Medulla oblongata (tissue), 1 donor: ENCODE measurements at regions not wholly inside any gene's neighbourhood (a gene's known extent, or its start where the extent isn't known, plus 50 kb on each side); places are given as distances from the start of the nearest gene placed in this dataset.
"Not testable (repeated sequence)": the region's sequence is repeated elsewhere in the genome, so short reads cannot be mapped to it uniquely, and the experiment has no call there.

ENCODE experiments used
- DNase-seq: peaks from one replicate; pipeline ENCODE4 v3.0.0-alpha.2; 2015; ENCODE audit errors: extremely low spot score

DNA sequence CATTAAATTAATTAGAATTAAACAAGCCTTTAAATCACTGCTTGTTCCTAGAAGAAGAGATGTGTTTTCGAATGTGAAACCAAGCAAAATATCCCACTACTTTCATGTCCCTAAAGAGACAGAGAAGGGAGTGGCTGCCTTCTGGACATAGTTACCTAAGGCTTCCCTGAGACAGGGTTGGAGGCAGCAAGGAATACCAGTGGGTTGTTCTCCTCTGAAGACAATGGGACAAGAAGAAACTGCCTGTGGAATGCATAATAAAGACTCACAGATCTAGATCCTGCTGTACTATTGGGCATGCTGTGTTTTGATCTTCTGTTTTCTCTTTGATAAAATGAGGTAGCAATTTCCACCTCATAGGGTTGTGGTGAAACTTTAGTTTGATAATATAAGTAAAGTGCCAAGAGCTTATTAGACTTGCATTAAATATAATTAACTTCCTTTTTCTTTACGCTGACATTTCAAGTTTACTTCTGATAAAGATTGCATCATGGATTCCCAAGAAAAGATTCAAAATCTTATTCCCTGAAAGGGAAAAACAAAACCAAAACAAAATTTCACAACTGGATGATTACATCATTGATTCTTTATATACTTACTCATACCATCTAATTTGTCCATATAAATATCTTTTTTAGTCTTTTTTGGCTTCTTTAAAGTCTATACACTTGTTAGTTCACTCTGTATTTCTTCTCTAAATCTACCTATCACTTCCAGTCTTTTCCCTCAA lies 621.3 kb downstream of the ETS1 start:
- DNase-seq = no peak

- no peak for DNase-seq
These were observed 624.9 kb downstream of the ETS1 start for GRCh38 chr11:127962416-127962815.

- DNase-seq = no peak
These were observed 637.2 kb downstream of the ETS1 start for GRCh38 chr11:127950162-127950561.

DNA sequence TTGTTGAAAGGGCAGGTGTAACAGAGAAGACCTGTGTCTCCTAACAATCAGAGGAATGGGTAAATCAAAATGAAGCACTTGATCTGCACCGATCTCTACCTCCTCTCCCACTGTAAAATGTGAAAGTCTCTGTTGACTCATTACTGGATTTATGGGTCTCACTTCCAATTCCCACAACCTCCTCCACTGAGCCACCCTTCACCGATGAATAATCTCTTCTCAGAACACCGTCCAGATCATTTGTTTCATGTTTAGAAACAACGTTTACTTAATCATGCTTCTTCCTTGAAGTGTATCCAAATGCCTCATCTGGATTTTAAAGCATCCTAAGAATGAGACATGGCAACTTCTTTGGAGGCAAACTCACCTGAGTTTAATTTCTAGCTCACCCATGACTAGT lies 643.6 kb downstream of the ETS1 start:
- DNase-seq = no peak

GRCh38 chr11:127943152-127943551 lies 644.2 kb downstream of the ETS1 start:
- DNase-seq = no peak

GRCh38 chr11:127941554-127941953 lies 645.8 kb downstream of the ETS1 start:
- not testable (repeated sequence) for DNase-seq

DNA sequence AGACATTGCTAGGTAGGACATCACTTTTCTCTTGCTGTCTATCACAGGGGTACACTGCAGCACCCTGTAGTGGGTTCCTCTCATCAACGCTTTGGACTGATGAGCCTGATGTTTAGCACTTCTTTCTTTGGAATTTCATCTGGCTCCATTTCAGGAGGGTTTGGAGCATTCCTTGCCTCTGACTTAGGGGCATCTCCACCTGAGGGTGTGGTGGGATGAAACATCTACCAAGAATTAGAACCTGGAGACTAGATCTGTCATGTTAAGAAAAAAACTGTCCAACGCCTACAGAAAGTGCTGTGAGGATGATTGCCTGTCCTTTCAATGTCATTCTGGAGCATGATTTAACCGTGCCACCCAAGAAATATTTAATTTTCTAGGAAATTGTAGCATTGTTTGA lies 648.4 kb downstream of the ETS1 start:
- no peak for DNase-seq

DNA sequence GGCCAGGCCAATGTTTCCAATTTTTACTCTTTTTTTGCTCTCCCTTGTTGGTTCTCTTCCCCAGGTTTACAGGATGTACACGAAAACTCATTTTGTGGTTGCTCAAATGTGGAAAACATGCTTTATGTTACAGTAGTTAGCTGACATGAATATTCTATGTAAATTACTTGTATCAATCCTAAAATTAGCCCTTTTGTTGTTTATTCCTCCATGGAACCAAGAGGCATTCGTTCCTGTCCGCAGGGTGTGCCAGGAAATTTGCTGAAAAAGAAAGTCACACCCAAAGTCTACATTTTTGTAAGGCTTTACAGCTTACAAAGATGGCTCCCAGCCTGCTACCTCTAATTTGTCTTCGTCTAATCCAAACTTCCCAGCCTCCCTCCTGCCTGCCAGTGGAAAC lies 652.3 kb downstream of the ETS1 start:
- no peak for DNase-seq

GRCh38 chr11:127933961-127934360 lies 653.4 kb downstream of the ETS1 start:
- DNase-seq = not testable (repeated sequence)

- DNase-seq = no peak
These were observed 655.6 kb downstream of the ETS1 start for GRCh38 chr11:127931803-127932202.

DNA sequence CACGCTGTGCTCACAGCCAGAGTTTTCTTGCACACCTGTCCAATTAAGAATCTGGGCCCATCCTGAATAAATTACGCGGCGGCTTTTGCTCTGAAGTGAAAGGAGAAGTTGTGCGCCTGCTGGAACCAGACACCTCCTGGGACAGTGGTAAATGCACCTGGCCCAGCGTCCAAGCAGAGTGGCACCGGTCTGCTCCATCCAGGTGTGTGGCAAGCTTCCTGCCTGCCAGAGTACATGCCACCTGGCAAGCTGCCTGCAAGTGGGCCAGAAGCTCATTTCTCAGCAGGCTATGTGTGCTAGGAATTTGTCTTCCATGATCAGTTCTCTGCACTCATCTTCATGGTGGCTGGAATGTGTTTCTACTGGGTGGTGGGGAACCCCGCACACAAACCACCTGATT lies 660.6 kb downstream of the ETS1 start:
- DNase-seq = no peak

- no peak for DNase-seq
These were observed 661.9 kb downstream of the ETS1 start for GRCh38 chr11:127925475-127925874.

DNA sequence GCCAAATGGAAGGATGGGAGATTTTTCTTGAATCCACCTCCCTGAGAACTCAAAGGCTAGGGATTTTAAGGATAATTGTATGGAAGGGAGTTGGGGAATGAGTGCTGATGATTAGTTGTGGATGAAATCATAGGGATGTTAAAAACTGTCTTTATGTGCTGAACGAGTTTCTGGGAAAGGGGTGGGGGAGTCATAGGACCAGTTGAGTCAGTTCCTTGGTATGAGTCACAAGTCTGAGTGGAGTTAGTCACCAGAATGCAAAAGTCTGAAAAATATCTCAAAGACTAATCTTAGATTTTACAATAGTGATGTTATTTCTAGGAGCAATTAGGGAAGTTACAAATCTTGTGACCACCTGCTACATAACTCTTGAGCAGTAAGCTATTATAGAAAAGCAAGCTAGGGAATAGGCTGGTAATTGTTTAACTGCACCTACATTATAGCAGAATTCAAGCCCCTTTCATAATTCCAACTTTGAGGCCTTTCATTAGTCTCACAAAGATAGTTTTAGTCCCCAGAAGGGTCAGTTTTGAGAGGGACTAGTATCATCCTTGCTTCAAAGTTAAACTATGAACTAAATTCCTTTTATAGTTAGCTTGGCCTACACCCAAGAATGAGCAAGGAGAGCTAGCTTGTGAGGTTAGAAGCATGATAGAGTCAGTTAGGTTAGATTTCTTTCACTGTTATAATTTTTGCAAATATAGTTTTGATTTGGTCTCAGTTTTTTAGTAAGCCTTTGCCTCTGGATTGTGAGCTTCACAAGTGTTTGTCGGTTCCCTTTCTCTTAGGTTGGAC lies 668.0 kb downstream of the ETS1 start:
- no peak for DNase-seq

- DNase-seq = no peak
These were observed 685.0 kb downstream of the ETS1 start for GRCh38 chr11:127902382-127902781.

- DNase-seq = no peak
These were observed 688.7 kb downstream of the ETS1 start for GRCh38 chr11:127898422-127899365.

DNA sequence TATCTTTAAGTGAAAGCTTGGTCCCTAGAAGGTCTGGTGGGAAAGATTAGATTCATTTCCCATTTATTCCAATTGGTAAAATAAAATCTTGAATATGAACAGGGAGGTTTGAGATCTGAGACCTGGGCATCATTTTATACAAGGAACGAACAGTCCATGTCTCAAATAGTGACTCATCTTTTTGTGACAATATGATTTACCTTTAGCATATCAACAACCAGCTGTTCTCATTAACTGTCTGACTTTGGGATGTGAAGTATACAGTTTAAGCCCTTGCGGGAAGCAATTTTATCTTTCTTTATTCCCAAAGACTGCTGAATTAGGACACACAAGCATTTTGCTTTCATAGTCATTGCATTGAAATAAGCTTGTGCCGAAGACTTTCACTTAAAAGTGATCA lies 691.6 kb downstream of the ETS1 start:
- DNase-seq = no peak

GRCh38 chr11:127894316-127894715 lies 693.0 kb downstream of the ETS1 start:
- no peak for DNase-seq

GRCh38 chr11:127890030-127890615 lies 697.2 kb downstream of the ETS1 start:
- no peak for DNase-seq

GRCh38 chr11:127888386-127888785 lies 699.0 kb downstream of the ETS1 start:
- DNase-seq = no peak

GRCh38 chr11:127875131-127875530 lies 712.2 kb downstream of the ETS1 start:
- no peak for DNase-seq

GRCh38 chr11:127873478-127873877 lies 713.9 kb downstream of the ETS1 start:
- no peak for DNase-seq

DNA sequence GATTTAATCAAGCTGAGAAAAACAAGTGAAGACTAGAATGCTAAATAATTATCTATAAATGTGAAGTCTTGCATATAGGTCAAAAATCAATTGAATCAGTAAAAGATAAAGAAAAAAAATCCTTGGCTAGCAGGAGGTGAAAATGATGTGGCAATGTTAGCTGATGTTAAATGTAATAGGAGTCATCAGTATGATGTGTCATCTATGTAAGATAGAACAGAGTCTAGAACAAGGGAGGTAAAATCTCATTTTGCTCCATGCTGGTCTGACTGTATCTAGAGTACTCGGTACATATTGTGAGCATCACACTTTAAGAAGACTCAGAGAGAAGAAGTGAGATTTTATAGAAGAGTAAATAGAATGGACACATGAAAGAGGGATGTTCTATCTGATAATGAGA lies 721.2 kb downstream of the ETS1 start:
- DNase-seq = no peak
